Tibial nerve (tissue), 4 donors: ENCODE measurements at regions not wholly inside any gene's neighbourhood (a gene's known extent, or its start where the extent isn't known, plus 50 kb on each side); places are given as distances from the start of the nearest gene placed in this dataset.
"Not testable (repeated sequence)": the region's sequence is repeated elsewhere in the genome, so short reads cannot be mapped to it uniquely, and the experiment has no call there.

ENCODE experiments used
- DNase-seq, 2 donors: peaks; one replicate each; pipeline ENCODE4 v3.0.0-alpha.2; 2019; ENCODE audit warnings: low spot score in 2 of 2
- H3K27ac ChIP-seq, 4 donors: fragments of 200-600 bp; sonication (generic) in 3 of 4; one replicate each; pipeline ENCODE4 v1.5.1; 2017 to 2019; ENCODE audit warnings: mild to moderate bottlenecking in 1 of 4
- H3K27me3 ChIP-seq, 2 donors: fragments of 200-600 bp; sonication (generic) in 1 of 2; one replicate each; pipeline versions ENCODE4 v1.5.1 to v1.6.0; 2017 to 2019
- H3K36me3 ChIP-seq, 3 donors: fragments of 200-600 bp; sonication (generic); one replicate each; pipeline ENCODE4 v1.5.1; 2018 to 2019
- H3K4me1 ChIP-seq, 4 donors: fragments of 200-600 bp; sonication (generic) in 3 of 4; one replicate each; pipeline ENCODE4 v1.5.1; 2017 to 2019
- H3K4me3 ChIP-seq, 4 donors: fragments of 200-600 bp; sonication (generic) in 3 of 4; one replicate each; pipeline ENCODE4 v1.5.1; 2017 to 2019; ENCODE audit warnings: mild to moderate bottlenecking in 1 of 4, moderate library complexity in 1 of 4
- H3K9me3 ChIP-seq, 4 donors: fragments of 200-600 bp; sonication (generic) in 3 of 4; one replicate each; pipeline ENCODE4 v1.5.1; 2017 to 2019
- EP300 ChIP-seq, 2 donors: sonication (generic); formaldehyde crosslinking; IDR thresholded peaks; one replicate each; pipeline ENCODE4 v1.6.1; 2017; ENCODE audit warnings: antibody characterized with exemption in 2 of 2, mild to moderate bottlenecking in 1 of 2
- POLR2A ChIP-seq, 2 donors: fragments of 450-650 bp; IDR thresholded peaks; one replicate each; pipeline ENCODE4 v1.6.1; 2017; ENCODE audit warnings: antibody characterized with exemption in 2 of 2, mild to moderate bottlenecking in 2 of 2, moderate library complexity in 2 of 2
- WGBS, 2 donors: methylation state at CpG; one replicate each; pipeline ENCODE4 v1.1.5; 2018; 5-methylcytosine and 5-hydroxymethylcytosine counted together
- TF ChIP-seq, protein P1 (sequence below), 5 experiments: fragments of 200-600 bp in 3 of 5; fragments of 450-650 bp in 2 of 5; sonication (generic) in 3 of 5; IDR thresholded peaks; one replicate each; pipeline ENCODE4 v1.5.1; 2016 to 2019; ENCODE audit warnings: antibody characterized with exemption in 5 of 5, mild to moderate bottlenecking in 3 of 5, moderate library complexity in 2 of 5

DNA sequence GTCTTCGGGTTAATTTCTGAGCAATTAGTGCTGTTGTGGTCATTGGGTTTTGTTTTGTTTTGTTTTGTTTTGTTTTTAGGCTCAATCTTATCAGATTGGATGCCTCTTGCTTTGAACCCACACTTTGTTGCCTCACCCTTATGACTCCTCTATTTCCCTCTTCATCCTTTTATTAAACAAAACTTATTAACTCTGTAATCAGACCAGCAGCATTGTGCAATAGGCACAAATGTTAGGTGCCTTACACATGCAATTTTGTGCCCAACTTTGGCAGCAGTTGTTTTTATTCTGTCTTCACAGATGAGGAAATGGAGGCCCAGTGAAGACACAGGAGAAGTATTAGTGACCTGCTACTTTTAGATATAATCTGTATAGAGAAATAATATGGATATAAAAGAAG, 377.7 kb downstream of the KCNRG start:
- Histone ChIP-seq H3K4me1 (no peaks in the 10 kb centered on the region), H3K4me3 (no peak overlapping the region), H3K36me3 (no peaks in the 10 kb centered on the region), H3K27ac (no peak overlapping the region), H3K9me3 (no peaks in the 10 kb centered on the region), H3K27me3 (no peaks in the 10 kb centered on the region)
- DNase-seq: no peak
- TF ChIP-seq POLR2A (IDR thresholded peaks at IDR 0.05) (no peak), EP300 (IDR thresholded peaks at IDR 0.05) (no peak)
- TF ChIP-seq, protein P1, sequence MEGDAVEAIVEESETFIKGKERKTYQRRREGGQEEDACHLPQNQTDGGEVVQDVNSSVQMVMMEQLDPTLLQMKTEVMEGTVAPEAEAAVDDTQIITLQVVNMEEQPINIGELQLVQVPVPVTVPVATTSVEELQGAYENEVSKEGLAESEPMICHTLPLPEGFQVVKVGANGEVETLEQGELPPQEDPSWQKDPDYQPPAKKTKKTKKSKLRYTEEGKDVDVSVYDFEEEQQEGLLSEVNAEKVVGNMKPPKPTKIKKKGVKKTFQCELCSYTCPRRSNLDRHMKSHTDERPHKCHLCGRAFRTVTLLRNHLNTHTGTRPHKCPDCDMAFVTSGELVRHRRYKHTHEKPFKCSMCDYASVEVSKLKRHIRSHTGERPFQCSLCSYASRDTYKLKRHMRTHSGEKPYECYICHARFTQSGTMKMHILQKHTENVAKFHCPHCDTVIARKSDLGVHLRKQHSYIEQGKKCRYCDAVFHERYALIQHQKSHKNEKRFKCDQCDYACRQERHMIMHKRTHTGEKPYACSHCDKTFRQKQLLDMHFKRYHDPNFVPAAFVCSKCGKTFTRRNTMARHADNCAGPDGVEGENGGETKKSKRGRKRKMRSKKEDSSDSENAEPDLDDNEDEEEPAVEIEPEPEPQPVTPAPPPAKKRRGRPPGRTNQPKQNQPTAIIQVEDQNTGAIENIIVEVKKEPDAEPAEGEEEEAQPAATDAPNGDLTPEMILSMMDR (IDR thresholded peaks at IDR 0.05): no peak
- WGBS, 2 donors: 93 to 94% methylated on average over 1 of the region's 1 CpG

DNA sequence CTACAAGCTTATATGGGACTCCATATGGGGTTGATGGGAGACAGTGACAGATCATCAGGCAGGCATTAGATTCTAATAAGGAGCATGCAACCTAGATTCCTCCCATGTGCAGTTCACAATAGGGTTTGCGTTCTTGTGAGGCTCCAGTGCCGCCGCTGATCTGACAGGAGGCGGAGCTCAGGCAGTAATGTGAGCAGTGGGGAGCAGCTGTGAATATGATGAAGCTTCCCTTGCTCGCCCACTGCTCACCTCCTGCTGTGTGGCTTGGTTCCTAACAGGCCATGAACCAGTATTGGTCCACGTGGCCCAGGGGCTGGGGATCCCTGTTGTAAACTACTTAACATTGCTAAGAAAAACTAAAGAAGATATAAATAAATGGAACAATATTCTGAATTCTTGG, 378.4 kb downstream of the KCNRG start:
- no peak for DNase-seq
- Histone ChIP-seq H3K27me3 (no peaks in the 10 kb centered on the region), H3K4me1 (no peaks in the 10 kb centered on the region), H3K36me3 (no peaks in the 10 kb centered on the region), H3K27ac (no peak overlapping the region), H3K9me3 (no peaks in the 10 kb centered on the region), H3K4me3 (no peak overlapping the region)
- TF ChIP-seq, protein P1 (IDR thresholded peaks at IDR 0.05): no peak
- TF ChIP-seq POLR2A (IDR thresholded peaks at IDR 0.05): no peak
- TF ChIP-seq EP300 (IDR thresholded peaks at IDR 0.05): no peak
- WGBS, 2 donors: 38 to 51% methylated on average over 6 of the region's 6 CpGs

DNA sequence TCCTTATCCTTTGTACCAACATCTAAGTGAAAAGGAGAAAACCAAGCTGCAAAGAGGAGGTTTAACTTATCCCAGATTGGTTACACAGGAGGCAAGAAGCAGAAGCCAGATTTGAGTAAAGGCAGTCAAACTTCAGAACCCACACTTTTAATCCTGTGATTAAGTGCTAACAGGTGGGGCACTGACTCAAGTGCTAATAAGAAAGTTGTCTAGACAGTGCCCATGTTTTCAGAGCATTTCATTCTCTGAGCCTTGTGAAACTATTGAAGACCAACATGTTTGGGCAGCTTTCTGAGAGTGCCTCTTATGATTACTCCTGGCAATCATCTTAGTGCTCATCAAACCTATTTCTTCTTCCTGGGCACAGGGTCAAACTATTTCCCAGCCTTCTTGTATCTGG, 380.8 kb downstream of the KCNRG start:
- TF ChIP-seq POLR2A (IDR thresholded peaks at IDR 0.05): no peak
- TF ChIP-seq EP300 (IDR thresholded peaks at IDR 0.05): no peak
- TF ChIP-seq, protein P1 (IDR thresholded peaks at IDR 0.05): no peak
- Histone ChIP-seq H3K36me3 (no peaks in the 10 kb centered on the region), H3K9me3 (no peaks in the 10 kb centered on the region), H3K27me3 (no peaks in the 10 kb centered on the region), H3K4me3 (no peak overlapping the region), H3K4me1 (peaks cover 0 to 8% (median 0%) of the 10 kb centered on the region in 4 donors), H3K27ac (no peak overlapping the region)
- DNase-seq: no peak

DNA sequence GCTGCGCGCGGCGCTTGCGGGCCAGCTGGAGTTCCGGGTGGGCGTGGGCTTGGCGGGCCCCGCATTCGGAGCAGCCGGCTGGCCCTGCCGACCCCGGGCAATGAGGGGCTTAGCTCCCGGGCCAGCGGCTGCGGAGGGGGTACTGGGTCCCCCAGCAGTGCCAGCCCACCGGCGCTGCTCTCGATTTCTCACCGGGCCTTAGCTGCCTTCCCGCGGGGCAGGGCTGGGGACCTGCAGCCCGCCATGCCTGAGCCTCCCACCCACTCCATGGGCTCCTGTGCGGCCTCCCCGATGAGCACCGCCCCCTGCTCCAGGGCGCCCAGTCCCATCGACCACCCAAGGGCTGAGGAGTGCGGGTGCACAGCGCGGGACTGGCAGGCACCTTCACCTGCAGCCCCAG, 381.4 kb downstream of the KCNRG start:
- not testable (repeated sequence) for H3K27me3 ChIP-seq, H3K36me3 ChIP-seq, DNase-seq, H3K9me3 ChIP-seq, H3K4me3 ChIP-seq, H3K27ac ChIP-seq
- 96 to 100% methylated on average over 11 to 31 of the region's 31 CpGs for whole genome bisulfite sequencing, 2 donors
- peaks cover 0 to 13% (median 3%) of the 10 kb centered on the region in 4 donors for H3K4me1 ChIP-seq

DNA sequence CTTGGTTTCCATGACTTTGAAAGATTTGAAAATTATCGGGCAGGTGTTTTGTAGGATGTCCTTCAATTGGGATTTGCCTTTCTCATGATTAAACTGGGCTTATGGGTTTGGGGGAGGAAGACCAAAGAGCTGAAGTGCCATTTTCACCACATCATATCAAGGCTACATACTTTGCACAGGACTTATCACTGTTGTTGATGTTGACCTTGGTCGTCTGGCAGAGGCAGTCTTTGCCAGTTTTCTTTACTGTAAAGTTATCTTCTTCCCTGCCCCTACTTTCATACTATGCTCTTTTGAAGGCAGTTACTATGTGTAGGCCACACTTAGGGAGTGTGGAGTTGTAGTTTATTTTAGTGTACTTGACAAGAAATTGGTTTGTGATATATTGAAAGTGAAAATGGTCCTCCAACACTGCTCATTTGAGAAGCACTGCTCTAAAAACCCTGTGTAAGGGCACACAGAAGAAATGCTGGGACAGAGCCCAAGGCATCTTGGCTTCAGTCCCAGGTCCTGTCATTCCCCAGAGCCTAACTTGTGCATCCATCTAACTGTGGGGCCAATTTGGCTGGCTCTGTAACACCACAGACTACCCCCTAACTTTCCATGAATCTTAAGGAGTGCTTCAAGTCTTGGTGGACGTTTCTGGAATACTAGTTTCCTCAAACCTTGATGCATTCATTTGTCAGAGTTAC, 384.9 kb downstream of the KCNRG start:
- H3K9me3 ChIP-seq: no peaks in the 10 kb centered on the region
- no peak for TF ChIP-seq POLR2A (IDR thresholded peaks at IDR 0.05)
- TF ChIP-seq, protein P1 (IDR thresholded peaks at IDR 0.05): no peak
- no peak for TF ChIP-seq EP300 (IDR thresholded peaks at IDR 0.05)
- no peak overlapping the region for H3K4me3 ChIP-seq
- H3K36me3 ChIP-seq: no peaks in the 10 kb centered on the region
- no peak for DNase-seq
- H3K4me1 ChIP-seq: peaks cover 0 to 21% (median 8%) of the 10 kb centered on the region in 4 donors
- peak overlapping the region in 2 of 4 donors; percentile 39 to 81 for H3K27ac ChIP-seq
- H3K27me3 ChIP-seq: no peaks in the 10 kb centered on the region
- WGBS, 2 donors: 56 to 65% methylated on average over 3 of the region's 3 CpGs
